Mammary epithelial cell (primary cell): ENCODE measurements at regions not wholly inside any gene's neighbourhood (a gene's known extent, or its start where the extent isn't known, plus 50 kb on each side); places are given as distances from the start of the nearest gene placed in this dataset.

ENCODE experiments used
- EZH2 ChIP-seq: IDR thresholded peaks from 2 replicates; pipeline ENCODE4 v1.6.1; 2012; ENCODE audit warnings: low read length, inconsistent platforms, borderline replicate concordance
- TF ChIP-seq, protein P1 (sequence below), 2 donors: IDR thresholded peaks in 1 of 2; conservative IDR thresholded peaks in 1 of 2; 2 replicates each; pipeline ENCODE4 v1.5.1; 2011 to 2012; ENCODE audit warnings: inconsistent platforms in 2 of 2, low read length in 2 of 2, mild to moderate bottlenecking in 2 of 2, control low read depth in 1 of 2, low read depth in 1 of 2; ENCODE audit not compliant: insufficient read depth in 1 of 2; ENCODE audit errors: extremely low read depth in 1 of 2

DNA sequence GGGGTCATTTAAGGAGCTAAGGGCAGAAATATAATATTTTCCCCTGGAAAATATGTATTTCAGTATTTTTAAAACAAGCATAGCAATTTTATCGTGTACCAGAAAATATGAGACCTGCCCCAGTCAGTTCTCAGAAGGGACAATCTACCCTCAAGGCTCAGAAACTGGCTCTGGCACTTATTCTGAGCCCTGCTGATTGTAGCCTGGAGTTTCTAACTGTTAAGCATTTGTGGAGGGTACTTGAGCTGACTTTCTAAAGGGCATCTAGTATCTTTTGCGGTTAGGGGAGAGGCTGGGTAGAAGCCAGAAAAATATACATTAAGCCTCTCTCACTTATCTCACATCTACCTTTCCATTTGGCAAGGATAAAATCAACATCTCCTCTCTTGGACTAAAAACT, 71.3 kb upstream of the FSHB start:
- TF ChIP-seq, protein P1, sequence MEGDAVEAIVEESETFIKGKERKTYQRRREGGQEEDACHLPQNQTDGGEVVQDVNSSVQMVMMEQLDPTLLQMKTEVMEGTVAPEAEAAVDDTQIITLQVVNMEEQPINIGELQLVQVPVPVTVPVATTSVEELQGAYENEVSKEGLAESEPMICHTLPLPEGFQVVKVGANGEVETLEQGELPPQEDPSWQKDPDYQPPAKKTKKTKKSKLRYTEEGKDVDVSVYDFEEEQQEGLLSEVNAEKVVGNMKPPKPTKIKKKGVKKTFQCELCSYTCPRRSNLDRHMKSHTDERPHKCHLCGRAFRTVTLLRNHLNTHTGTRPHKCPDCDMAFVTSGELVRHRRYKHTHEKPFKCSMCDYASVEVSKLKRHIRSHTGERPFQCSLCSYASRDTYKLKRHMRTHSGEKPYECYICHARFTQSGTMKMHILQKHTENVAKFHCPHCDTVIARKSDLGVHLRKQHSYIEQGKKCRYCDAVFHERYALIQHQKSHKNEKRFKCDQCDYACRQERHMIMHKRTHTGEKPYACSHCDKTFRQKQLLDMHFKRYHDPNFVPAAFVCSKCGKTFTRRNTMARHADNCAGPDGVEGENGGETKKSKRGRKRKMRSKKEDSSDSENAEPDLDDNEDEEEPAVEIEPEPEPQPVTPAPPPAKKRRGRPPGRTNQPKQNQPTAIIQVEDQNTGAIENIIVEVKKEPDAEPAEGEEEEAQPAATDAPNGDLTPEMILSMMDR (conservative IDR thresholded peaks at IDR 0.05 in 1 of 2, IDR thresholded peaks at IDR 0.05 in 1 of 2; ENCODE audit: extremely low read depth in 1 of 2, insufficient read depth in 1 of 2, low read depth in 1 of 2, low read length in 2 of 2): no peak
- no peak for TF ChIP-seq EZH2
